HG02623 (cell line): ENCODE measurements at regions not wholly inside any gene's neighbourhood (a gene's known extent, or its start where the extent isn't known, plus 50 kb on each side); places are given as distances from the start of the nearest gene placed in this dataset.
"Not testable (repeated sequence)": the region's sequence is repeated elsewhere in the genome, so short reads cannot be mapped to it uniquely, and the experiment has no call there.

Source experiments
- ATAC-seq: cut with Tn5 transposase; IDR thresholded peaks from one replicate; pipeline ENCODE4 v1.9.1; 2021; ENCODE audit warnings: moderate library complexity; ENCODE audit not compliant: unreplicated experiment

- no peak for ATAC-seq
Measured at GRCh38 chr4:174183259-174183658, 100.2 kb downstream of the FBXO8 start.

GRCh38 chr4:174181827-174182226 is 101.6 kb downstream of the FBXO8 start:
- no peak for ATAC-seq

GRCh38 chr4:174177536-174177935 is 105.9 kb downstream of the FBXO8 start:
- no peak for ATAC-seq

GRCh38 chr4:174175836-174176235 is 107.6 kb downstream of the FBXO8 start:
- ATAC-seq = not testable (repeated sequence)

GRCh38 chr4:174173360-174173759 is 110.1 kb downstream of the FBXO8 start:
- no peak for ATAC-seq

- ATAC-seq = no peak
Measured at GRCh38 chr4:174172274-174172673, 111.2 kb downstream of the FBXO8 start.

- no peak for ATAC-seq
Measured at GRCh38 chr4:174170906-174171305, 112.6 kb downstream of the FBXO8 start.

GRCh38 chr4:174170091-174170490 is 113.4 kb downstream of the FBXO8 start:
- no peak for ATAC-seq

- ATAC-seq = no peak
Measured at GRCh38 chr4:174157106-174157607, 126.3 kb downstream of the FBXO8 start.

- ATAC-seq = peak; percentile 91
Measured at GRCh38 chr4:174156239-174156826, 127.1 kb downstream of the FBXO8 start.

- no peak for ATAC-seq
Measured at GRCh38 chr4:174154215-174154854, 129.1 kb downstream of the FBXO8 start.

GRCh38 chr4:174152717-174153466 is 130.6 kb downstream of the FBXO8 start:
- ATAC-seq = no peak

GRCh38 chr4:174147863-174148262 is 135.6 kb downstream of the FBXO8 start:
- ATAC-seq = no peak

- ATAC-seq = no peak
Measured at GRCh38 chr4:174144106-174144505, 139.4 kb downstream of the FBXO8 start.

- no peak for ATAC-seq
Measured at GRCh38 chr4:174141876-174142275, 141.6 kb downstream of the FBXO8 start.

- no peak for ATAC-seq
Measured at GRCh38 chr4:174138616-174139015, 144.9 kb downstream of the FBXO8 start.

- ATAC-seq = no peak
Measured at GRCh38 chr4:174137698-174138097, 145.8 kb downstream of the FBXO8 start.

- no peak for ATAC-seq
Measured at GRCh38 chr4:174135936-174136406, 147.5 kb downstream of the FBXO8 start.

GRCh38 chr4:174135530-174135929 is 147.9 kb downstream of the FBXO8 start:
- no peak for ATAC-seq

GRCh38 chr4:174134361-174134760 is 149.1 kb downstream of the FBXO8 start:
- ATAC-seq = no peak

GRCh38 chr4:174133551-174133950 is 149.9 kb downstream of the FBXO8 start:
- no peak for ATAC-seq

- ATAC-seq = no peak
Measured at GRCh38 chr4:174131901-174132300, 151.6 kb downstream of the FBXO8 start.
